ENCODE measurements at regions not wholly inside any gene's neighbourhood (a gene's known extent, or its start where the extent isn't known, plus 50 kb on each side); places are given as distances from the start of the nearest gene placed in this dataset.

- H3K9me1 ChIP-seq (ENCODE audit: control insufficient read depth, insufficient read depth, low read length) = no peaks in the 10 kb centered on the region
- DNase-seq (ENCODE audit: extremely low read depth in 1 of 4, low spot score in 3 of 4) = no peak
- peaks cover 11 to 43% of the 10 kb centered on the region in 2 experiments for H3K4me1 ChIP-seq (replicated peaks in 1 of 2; ENCODE audit: control insufficient read depth in 2 of 2, insufficient read depth in 2 of 2, low read length in 2 of 2)
- TF ChIP-seq MED1 (CRISPR knock-in tag; IDR thresholded peaks at IDR 0.05; ENCODE audit: borderline replicate concordance) (no peak), POLR2AphosphoS2 (IDR thresholded peaks at IDR 0.05; ENCODE audit: low read length) (no peak), CEBPB (tag; IDR thresholded peaks at IDR 0.05) (peak; percentile 38; the same call in 1 of the 2 replicates), EGR1 (conservative IDR thresholded peaks at IDR 0.05) (no peak), NCOA6 (IDR thresholded peaks at IDR 0.05) (no peak), SRSF1 (IDR thresholded peaks at IDR 0.05; ENCODE audit: low read depth, low read length) (no peak), ZNF263 (CRISPR knock-in tag; IDR thresholded peaks at IDR 0.05; ENCODE audit: borderline replicate concordance) (no peak)
- H3K4me3 ChIP-seq = no peak overlapping the region
- no peaks in the 10 kb centered on the region for H4K20me1 ChIP-seq (replicated peaks; ENCODE audit: control insufficient read depth, insufficient read depth, low read length)
- 0 out of 2 replicates have a peak overlapping the region, but pooled peaks have one; percentile 37 for H2AFZ ChIP-seq (ENCODE audit: low read depth, low read length)
- no peaks in the 10 kb centered on the region for H3K27me3 ChIP-seq (ENCODE audit: control insufficient read depth in 2 of 2, insufficient read depth in 2 of 2, low read length in 2 of 2)
- no peak overlapping the region for H3K27ac ChIP-seq (ENCODE audit: extremely low read depth, low read depth, low read length)
- in situ Hi-C loops (cut with MboI) = no loop called here
- no peak overlapping the region for H3K9ac ChIP-seq (ENCODE audit: insufficient read depth in 1 of 2, low read depth in 2 of 2, low read length in 2 of 2)
- no peaks in the 10 kb centered on the region for H3K36me3 ChIP-seq (ENCODE audit: control insufficient read depth, insufficient read depth, low read length)
- WGBS (ENCODE audit: insufficient coverage, low coverage, missing lambda C conversion rate) = 67% methylated on average over 4 of the region's 4 CpGs
- H3K79me2 ChIP-seq (ENCODE audit: control insufficient read depth, insufficient read depth, low read length) = no peaks in the 10 kb centered on the region
- BruUV-seq (replicated peaks) = no TSS peak
- H3K9me3 ChIP-seq (replicated peaks; ENCODE audit: control insufficient read depth, insufficient read depth, low read depth, low read length) = no peaks in the 10 kb centered on the region
- FAIRE-seq = no peak
- intact Hi-C loops (cut with micrococcal nuclease) = no loop called here
- POLR2A ChIA-PET = interaction anchor here (1.0 kb wide), 1 partner anchor 22 kb away, joined by 5 read pairs; no protein-coding TSS in a partner anchor
- H3K4me2 ChIP-seq (ENCODE audit: insufficient read depth, low read length) = no peak overlapping the region
- CTCF ChIA-PET (ENCODE audit: low intra/inter-chr PET ratio) = no interaction called here
- ATAC-seq = no peak
Observed at GRCh38 chr6:149137594-149137993, 179.9 kb upstream of the TAB2 start.

- Histone ChIP-seq H3K9ac (ENCODE audit: insufficient read depth in 1 of 2, low read depth in 2 of 2, low read length in 2 of 2) (peak overlapping the region in 1 of 2 experiments; percentile 11; a peak in 1 of 4 replicates), H3K4me2 (ENCODE audit: insufficient read depth, low read length) (no peak overlapping the region), H3K4me1 (replicated peaks in 1 of 2; ENCODE audit: control insufficient read depth in 2 of 2, insufficient read depth in 2 of 2, low read length in 2 of 2) (peaks cover 11 to 38% of the 10 kb centered on the region in 2 experiments), H3K9me1 (ENCODE audit: control insufficient read depth, insufficient read depth, low read length) (no peaks in the 10 kb centered on the region), H3K4me3 (no peak overlapping the region), H3K36me3 (ENCODE audit: control insufficient read depth, insufficient read depth, low read length) (no peaks in the 10 kb centered on the region), H2AFZ (ENCODE audit: low read depth, low read length) (peak overlapping the region; percentile 37; the same call in 1 of the 2 replicates), H3K27me3 (ENCODE audit: control insufficient read depth in 2 of 2, insufficient read depth in 2 of 2, low read length in 2 of 2) (no peaks in the 10 kb centered on the region), H3K79me2 (ENCODE audit: control insufficient read depth, insufficient read depth, low read length) (no peaks in the 10 kb centered on the region), H3K27ac (ENCODE audit: extremely low read depth, low read depth, low read length) (no peak overlapping the region), H3K9me3 (replicated peaks; ENCODE audit: control insufficient read depth, insufficient read depth, low read depth, low read length) (no peaks in the 10 kb centered on the region), H4K20me1 (replicated peaks; ENCODE audit: control insufficient read depth, insufficient read depth, low read length) (no peaks in the 10 kb centered on the region)
- CTCF ChIA-PET (ENCODE audit: low intra/inter-chr PET ratio) = no interaction called here
- no peak for DNase-seq (ENCODE audit: extremely low read depth in 1 of 4, low spot score in 3 of 4)
- POLR2A ChIA-PET = interaction anchor here (0.5 to 1.0 kb wide), 2 partner anchors 23 to 1886 kb away, joined by 3 to 5 read pairs; no protein-coding TSS in a partner anchor
- no TSS peak for BruUV-seq (replicated peaks)
- no peak for ATAC-seq
- intact Hi-C loops (cut with micrococcal nuclease) = no loop called here
- in situ Hi-C loops (cut with MboI) = no loop called here
- no peak for FAIRE-seq
- WGBS (ENCODE audit: insufficient coverage, low coverage, missing lambda C conversion rate) = 71% methylated on average over 10 of the region's 10 CpGs
- TF ChIP-seq ZBTB5 (IDR thresholded peaks at IDR 0.05) (no peak), ATF6 (CRISPR knock-in tag; IDR thresholded peaks at IDR 0.05) (no peak), POU5F1 (IDR thresholded peaks at IDR 0.05; ENCODE audit: borderline replicate concordance, low read depth, low read length, partially characterized antibody) (no peak), PRPF4 (IDR thresholded peaks at IDR 0.05; ENCODE audit: insufficient read depth, low read depth, low read length, poor library complexity, severe bottlenecking) (no peak), CAMTA2 (CRISPR knock-in tag; conservative IDR thresholded peaks at IDR 0.05) (no peak), TEAD4 (IDR thresholded peaks at IDR 0.05; ENCODE audit: low read length) (no peak), TEAD4 (CRISPR knock-in tag; IDR thresholded peaks at IDR 0.05; ENCODE audit: borderline replicate concordance) (0 out of 2 replicates have a peak, but pooled peaks have one; percentile 22)
Observed at GRCh38 chr6:149138089-149138488, 179.4 kb upstream of the TAB2 start.
